Spleen (tissue), 7 donors: ENCODE measurements at regions not wholly inside any gene's neighbourhood (a gene's known extent, or its start where the extent isn't known, plus 50 kb on each side); places are given as distances from the start of the nearest gene placed in this dataset.

Source experiments
- CTCF ChIP-seq, 11 experiments: fragments of 200-600 bp in 7 of 11; fragments of 450-650 bp in 4 of 11; sonication (generic) in 4 of 11; IDR thresholded peaks in 8 of 11; conservative IDR thresholded peaks in 3 of 11; 1 replicate in 7 of 11; 2 replicates in 4 of 11; pipeline versions ENCODE4 v1.4.0 to v1.8.0; 2016 to 2021; ENCODE audit warnings: antibody characterized with exemption in 11 of 11, inconsistent platforms in 4 of 11, mild to moderate bottlenecking in 1 of 11
- POLR2A ChIP-seq, 3 donors: fragments of 450-650 bp; IDR thresholded peaks; one replicate each; pipeline ENCODE4 v1.5.1; 2017; ENCODE audit warnings: antibody characterized with exemption in 3 of 3, mild to moderate bottlenecking in 1 of 3
- donor health status: DM: no; HTN: no; CAD: no; lungs with moderate emphysema.
- donor health status: DM: no; HTN: no; CAD: no.
- donor health status: DM: no; HTN: no; CAD: no.

DNA sequence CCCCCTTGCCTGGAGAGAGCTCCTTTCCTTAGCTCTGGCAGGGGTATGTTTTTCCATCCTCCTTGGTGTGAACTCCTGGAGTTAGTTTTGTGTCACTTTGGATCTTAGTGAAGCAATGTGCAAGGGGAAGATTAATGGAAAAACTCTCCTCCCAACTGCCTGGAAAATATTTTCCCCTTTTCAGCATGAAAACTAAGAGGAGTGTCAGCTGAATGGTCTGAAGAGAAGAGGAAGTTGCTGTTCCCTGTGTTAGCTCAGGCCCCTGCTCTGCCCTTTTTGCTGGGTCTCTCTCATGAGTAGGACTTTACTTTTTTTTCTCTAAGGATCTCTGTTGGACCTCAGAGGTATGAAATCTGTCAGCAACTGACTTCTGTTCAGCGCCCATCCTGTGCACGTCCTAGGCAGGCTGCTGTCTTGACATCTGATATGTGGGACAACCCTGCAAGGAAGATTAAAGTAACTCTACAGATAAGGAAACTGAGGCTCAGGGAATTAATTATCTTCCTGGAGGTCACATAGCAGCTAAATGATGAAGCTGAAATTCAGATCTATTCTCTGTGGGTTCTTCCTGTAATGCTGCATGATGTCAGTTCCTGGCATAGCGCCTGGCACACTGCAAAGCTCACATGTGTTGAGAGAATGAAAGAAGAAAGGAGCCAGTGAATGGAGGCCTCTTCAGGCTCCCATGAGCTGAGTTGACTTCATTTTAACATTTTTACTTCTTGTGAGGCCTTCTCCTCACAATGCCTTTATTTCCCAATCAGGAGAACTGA, 109.7 kb upstream of the GALNT15 start:
- no peak for TF ChIP-seq CTCF (IDR thresholded peaks at IDR 0.05 in 8 of 11, conservative IDR thresholded peaks at IDR 0.05 in 3 of 11)
- TF ChIP-seq POLR2A (IDR thresholded peaks at IDR 0.05): no peak
